Psoas muscle (tissue), 7 donors: ENCODE measurements at regions not wholly inside any gene's neighbourhood (a gene's known extent, or its start where the extent isn't known, plus 50 kb on each side); places are given as distances from the start of the nearest gene placed in this dataset.

Source experiments
- ATAC-seq, 4 donors: fragments of 200-7000 bp; cut with Tn5 transposase; one replicate each; pipeline ENCODE4 v1.9.1; 2020; ENCODE audit warnings: moderate library complexity in 3 of 4, mild to moderate bottlenecking in 2 of 4
- DNase-seq, 2 donors: peaks; one replicate each; pipeline ENCODE4 v3.0.0-alpha.2; 2020
- H3K27ac ChIP-seq: fragments of 200-600 bp; one replicate; pipeline ENCODE4 v1.8.0; 2022
- H3K27me3 ChIP-seq, 3 donors: fragments of 200-600 bp in 1 of 3; one replicate each; pipeline versions ENCODE4 v1.6.1 to v1.8.0; 2013 to 2022; ENCODE audit warnings: low read length in 2 of 3, mild to moderate bottlenecking in 2 of 3, moderate library complexity in 1 of 3; ENCODE audit not compliant: insufficient read depth in 3 of 3
- H3K36me3 ChIP-seq, 2 donors: fragments of 200-600 bp in 1 of 2; one replicate each; pipeline versions ENCODE4 v1.6.1 to v1.8.0; 2013 to 2022; ENCODE audit warnings: low read depth in 1 of 2, mild to moderate bottlenecking in 1 of 2, moderate library complexity in 1 of 2; ENCODE audit not compliant: insufficient read depth in 1 of 2
- H3K4me1 ChIP-seq: fragments of 200-600 bp; one replicate; pipeline ENCODE4 v1.8.0; 2022
- H3K4me3 ChIP-seq: fragments of 200-600 bp; one replicate; pipeline ENCODE4 v1.8.0; 2022; ENCODE audit warnings: mild to moderate bottlenecking
- H3K9me3 ChIP-seq: fragments of 200-600 bp; one replicate; pipeline ENCODE4 v1.8.0; 2022
- WGBS, 3 donors: extraction: QIAGEN DNeasy Blood & Tissue Kit; methylation state at CpG; one replicate each; pipeline versions ENCODE4 v1.1.6 to v1.1.7; 2013; 5-methylcytosine and 5-hydroxymethylcytosine counted together
- intact Hi-C, 2 donors: fragments of 100-400 bp; cut with DNase I; formaldehyde crosslinking; loops; one replicate each; pipeline versions ENCODE4 v1.11.0 to v1.14.2; 2022
- TF ChIP-seq, protein P1 (sequence below): fragments of 200-600 bp; IDR thresholded peaks from one replicate; pipeline ENCODE4 v1.8.0; 2022; ENCODE audit warnings: antibody characterized with exemption
- donor health status: healthy with polysubstance abuse.
- donor health status: DM: no; HTN: no; CAD: no; lungs with moderate emphysema.
- donor health status: Bipolar disorder and iron deficiency.
- donor health status: healthy.
- donor health status: DM: yes; HTN: yes; CAD: no.
- donor health status: DM: no; HTN: no; CAD: no.
- donor health status: DM: yes; HTN: yes; CAD: no.

DNA sequence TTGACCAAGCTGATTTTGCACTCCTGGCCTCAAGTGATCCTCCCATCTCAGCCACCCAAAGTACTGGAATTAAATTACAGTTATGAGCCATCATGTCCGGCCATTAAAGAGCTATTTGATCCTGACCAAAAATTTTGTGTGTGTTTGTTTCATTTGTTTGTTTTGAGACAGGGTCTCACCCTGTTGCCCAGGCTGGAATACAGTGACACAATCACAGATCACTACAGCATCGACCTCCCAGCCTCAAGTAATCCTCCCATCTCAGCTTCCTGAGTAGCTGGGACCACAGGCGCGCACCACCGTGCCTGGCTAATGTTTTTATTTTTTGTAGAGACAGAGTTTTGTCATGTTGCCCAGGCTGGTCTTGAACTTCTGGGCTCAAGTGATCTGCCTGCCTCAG lies 82.9 kb upstream of the RBPJ start:
- H3K36me3 ChIP-seq = no peaks in the 10 kb centered on the region
- peaks cover 13% of the 10 kb centered on the region for H3K4me1 ChIP-seq
- H3K27ac ChIP-seq = no peak overlapping the region
- TF ChIP-seq, protein P1, sequence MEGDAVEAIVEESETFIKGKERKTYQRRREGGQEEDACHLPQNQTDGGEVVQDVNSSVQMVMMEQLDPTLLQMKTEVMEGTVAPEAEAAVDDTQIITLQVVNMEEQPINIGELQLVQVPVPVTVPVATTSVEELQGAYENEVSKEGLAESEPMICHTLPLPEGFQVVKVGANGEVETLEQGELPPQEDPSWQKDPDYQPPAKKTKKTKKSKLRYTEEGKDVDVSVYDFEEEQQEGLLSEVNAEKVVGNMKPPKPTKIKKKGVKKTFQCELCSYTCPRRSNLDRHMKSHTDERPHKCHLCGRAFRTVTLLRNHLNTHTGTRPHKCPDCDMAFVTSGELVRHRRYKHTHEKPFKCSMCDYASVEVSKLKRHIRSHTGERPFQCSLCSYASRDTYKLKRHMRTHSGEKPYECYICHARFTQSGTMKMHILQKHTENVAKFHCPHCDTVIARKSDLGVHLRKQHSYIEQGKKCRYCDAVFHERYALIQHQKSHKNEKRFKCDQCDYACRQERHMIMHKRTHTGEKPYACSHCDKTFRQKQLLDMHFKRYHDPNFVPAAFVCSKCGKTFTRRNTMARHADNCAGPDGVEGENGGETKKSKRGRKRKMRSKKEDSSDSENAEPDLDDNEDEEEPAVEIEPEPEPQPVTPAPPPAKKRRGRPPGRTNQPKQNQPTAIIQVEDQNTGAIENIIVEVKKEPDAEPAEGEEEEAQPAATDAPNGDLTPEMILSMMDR = no peak
- intact Hi-C loops = no loop called here
- no peak for DNase-seq
- WGBS, 3 donors = 49 to 78% (median 68%) methylated on average over 5 of the region's 5 CpGs
- no peaks in the 10 kb centered on the region for H3K27me3 ChIP-seq
- ATAC-seq = no peak
- H3K9me3 ChIP-seq = no peaks in the 10 kb centered on the region
- no peak overlapping the region for H3K4me3 ChIP-seq

DNA sequence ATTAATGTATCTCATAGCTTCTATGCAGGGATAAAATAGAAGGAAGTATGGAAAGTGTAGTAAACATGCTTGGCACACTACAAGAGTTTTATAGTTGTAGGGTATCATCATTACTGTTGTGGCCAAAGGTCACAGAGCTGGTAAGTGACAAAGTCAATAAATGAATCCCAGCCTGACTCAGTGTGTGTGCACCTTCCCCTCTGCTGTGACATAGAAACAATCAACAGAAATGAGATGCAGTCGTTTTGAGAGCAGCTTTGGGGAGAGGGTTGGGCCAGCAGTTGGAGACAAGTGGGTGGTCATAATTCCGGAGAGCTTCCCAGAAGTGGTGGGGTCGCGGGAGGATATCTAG lies 82.4 kb upstream of the RBPJ start:
- H3K9me3 ChIP-seq = no peaks in the 10 kb centered on the region
- no peaks in the 10 kb centered on the region for H3K36me3 ChIP-seq
- no peaks in the 10 kb centered on the region for H3K27me3 ChIP-seq
- H3K27ac ChIP-seq = peak overlapping the region; percentile 46
- intact Hi-C loops = no loop called here
- TF ChIP-seq, protein P1 = no peak
- peak overlapping the region; percentile 22 for H3K4me3 ChIP-seq
- H3K4me1 ChIP-seq = peaks cover 13% of the 10 kb centered on the region
- no peak for DNase-seq
- 8 to 17% (median 17%) methylated on average over 4 of the region's 4 CpGs for WGBS, 3 donors
- peak in 3 of 4 donors; percentile 21 to 46 (median 34) for ATAC-seq

DNA sequence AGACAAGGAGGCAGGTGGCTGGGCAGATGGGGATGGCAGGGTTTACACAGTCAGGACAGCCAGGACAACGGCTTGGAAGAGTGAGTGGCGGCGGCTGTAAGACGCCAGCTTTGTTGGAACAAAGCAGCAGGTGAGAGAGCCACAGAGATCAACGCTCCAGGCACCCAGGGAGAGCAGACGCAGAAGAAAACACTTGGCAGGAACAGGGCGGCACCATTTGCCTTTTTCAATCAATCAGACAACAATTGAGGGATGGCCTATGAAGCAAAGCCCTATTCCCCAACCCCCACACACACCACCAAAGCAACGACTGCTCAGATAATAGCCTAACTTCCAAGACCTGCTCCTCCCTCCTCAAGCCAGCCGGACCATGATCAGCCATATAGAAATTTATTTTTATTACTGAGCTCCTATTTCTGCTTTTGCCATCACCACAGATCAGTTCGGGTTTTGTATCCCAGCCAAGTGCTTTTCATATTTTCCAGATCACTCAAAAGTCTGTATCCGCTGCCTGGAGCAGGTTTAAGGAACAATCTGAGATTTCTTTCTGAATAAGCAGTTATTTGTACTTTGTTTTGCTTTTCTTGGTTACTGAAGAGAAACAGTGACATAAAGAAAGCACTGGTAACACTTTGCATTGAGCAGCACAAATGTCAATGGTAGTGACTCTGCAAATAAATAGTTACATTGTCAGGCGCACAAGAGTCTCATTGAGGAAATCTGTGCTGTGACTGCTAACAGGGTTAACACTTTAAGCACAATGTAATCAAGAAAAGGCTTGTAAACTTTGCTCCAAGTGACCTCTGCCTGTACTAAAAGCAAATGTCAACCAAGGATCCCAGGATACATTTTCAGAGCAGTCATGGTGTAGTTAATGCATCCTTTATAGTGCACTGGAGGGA lies 81.8 kb upstream of the RBPJ start:
- peak overlapping the region; percentile 22 for H3K4me3 ChIP-seq
- no peaks in the 10 kb centered on the region for H3K9me3 ChIP-seq
- H3K36me3 ChIP-seq = no peaks in the 10 kb centered on the region
- ATAC-seq = peak; percentile 17 to 71 (median 42)
- peak overlapping the region; percentile 46 for H3K27ac ChIP-seq
- intact Hi-C loops = no loop called here
- peaks cover 13% of the 10 kb centered on the region for H3K4me1 ChIP-seq
- 15 to 18% (median 17%) methylated on average over 12 of the region's 12 CpGs for WGBS, 3 donors
- TF ChIP-seq, protein P1 = no peak
- no peak for DNase-seq
- H3K27me3 ChIP-seq = no peaks in the 10 kb centered on the region

DNA sequence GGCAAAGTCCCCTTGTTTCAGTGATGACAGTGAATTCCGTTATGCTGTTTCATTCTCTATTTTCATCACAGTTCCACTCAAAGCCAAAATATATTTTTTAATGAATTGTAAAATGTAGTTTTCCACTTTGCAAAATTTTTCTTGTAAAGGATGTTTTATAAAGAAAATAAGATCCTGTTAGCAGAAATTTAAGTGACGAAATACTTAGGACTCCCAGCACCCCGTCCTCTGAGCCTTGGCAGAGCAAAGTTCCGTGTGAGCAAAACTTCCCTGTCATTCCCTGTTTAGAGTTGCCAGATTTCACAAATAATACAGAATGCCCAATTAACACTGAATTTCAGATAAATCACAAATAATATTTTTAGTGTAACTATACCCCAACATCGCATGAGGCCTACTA lies 81.0 kb upstream of the RBPJ start:
- no peaks in the 10 kb centered on the region for H3K9me3 ChIP-seq
- H3K4me1 ChIP-seq = peaks cover 13% of the 10 kb centered on the region
- intact Hi-C loops = no loop called here
- no peak for DNase-seq
- TF ChIP-seq, protein P1 = no peak
- no peaks in the 10 kb centered on the region for H3K36me3 ChIP-seq
- WGBS, 3 donors = 81 to 86% (median 84%) methylated on average over 5 of the region's 5 CpGs
- H3K27me3 ChIP-seq = no peaks in the 10 kb centered on the region
- no peak for ATAC-seq
- no peak overlapping the region for H3K4me3 ChIP-seq
- peak overlapping the region; percentile 36 for H3K27ac ChIP-seq
